ENCODE measurements at regions not wholly inside any gene's neighbourhood (a gene's known extent, or its start where the extent isn't known, plus 50 kb on each side); places are given as distances from the start of the nearest gene placed in this dataset.

- intact Hi-C loops (cut with DNase I, micrococcal nuclease): no loop called here
- no peaks in the 10 kb centered on the region for H3K27me3 Mint-ChIP-seq
- no peaks in the 10 kb centered on the region for H3K27me3 ChIP-seq (ENCODE audit: control insufficient read depth in 1 of 2, insufficient read depth in 2 of 2, low read length in 2 of 2)
- H3K27ac ChIP-seq (ENCODE audit: low read depth in 1 of 2, low read length in 2 of 2): no peak overlapping the region
- H3K4me3 ChIP-seq (ENCODE audit: low read length): no peak overlapping the region
- H3K27ac Mint-ChIP-seq: no peak overlapping the region
- POLR2A ChIA-PET: no interaction called here
- no peaks in the 10 kb centered on the region for H3K9me3 Mint-ChIP-seq
- DNase-seq (no peak), ATAC-seq (ENCODE audit: poor library complexity) (no peak)
- H3K4me1 ChIP-seq (ENCODE audit: insufficient read depth, low read length): no peaks in the 10 kb centered on the region
- TF ChIP-seq CTCF (IDR thresholded peaks at IDR 0.05): no peak
- H3K36me3 ChIP-seq (ENCODE audit: insufficient read depth, low read length): no peaks in the 10 kb centered on the region
- no peaks in the 10 kb centered on the region for H3K36me3 Mint-ChIP-seq (ENCODE audit: low read depth)
- H3K4me1 Mint-ChIP-seq (ENCODE audit: low read depth): no peaks in the 10 kb centered on the region
- CTCF ChIA-PET: no interaction called here
- no peak overlapping the region for H3K4me3 Mint-ChIP-seq
- H3K9me3 ChIP-seq (ENCODE audit: control insufficient read depth in 1 of 2, insufficient read depth in 1 of 2, low read length in 2 of 2): no peaks in the 10 kb centered on the region
Measured at GRCh38 chr13:106691341-106691740, 123.4 kb upstream of the ARGLU1 start.

- no peak overlapping the region for H3K27ac Mint-ChIP-seq
- H3K36me3 ChIP-seq (ENCODE audit: insufficient read depth, low read length): no peaks in the 10 kb centered on the region
- POLR2A ChIA-PET: no interaction called here
Measured at GRCh38 chr13:106690779-106691178, 122.8 kb upstream of the ARGLU1 start.

GRCh38 chr13:106689906-106690305 is 122.0 kb upstream of the ARGLU1 start:
- intact Hi-C loops (cut with DNase I, micrococcal nuclease): no loop called here
- no peak overlapping the region for H3K4me3 Mint-ChIP-seq
- CTCF ChIA-PET: no interaction called here

More at GRCh38 chr13:106690779-106691178, 122.8 kb upstream of the ARGLU1 start:
- Mint-ChIP-seq H3K27me3 (no peaks in the 10 kb centered on the region), H3K4me1 (ENCODE audit: low read depth) (no peaks in the 10 kb centered on the region), H3K4me3 (no peak overlapping the region), H3K9me3 (no peaks in the 10 kb centered on the region), H3K36me3 (ENCODE audit: low read depth) (no peaks in the 10 kb centered on the region)
- TF ChIP-seq CTCF (IDR thresholded peaks at IDR 0.05): no peak
- intact Hi-C loops (cut with DNase I, micrococcal nuclease): no loop called here
- CTCF ChIA-PET: no interaction called here
- DNase-seq (no peak), ATAC-seq (ENCODE audit: poor library complexity) (no peak)
- Histone ChIP-seq H3K4me3 (ENCODE audit: low read length) (no peak overlapping the region), H3K27ac (ENCODE audit: low read depth in 1 of 2, low read length in 2 of 2) (no peak overlapping the region), H3K9me3 (ENCODE audit: control insufficient read depth in 1 of 2, insufficient read depth in 1 of 2, low read length in 2 of 2) (no peaks in the 10 kb centered on the region), H3K4me1 (ENCODE audit: insufficient read depth, low read length) (no peaks in the 10 kb centered on the region), H3K27me3 (ENCODE audit: control insufficient read depth in 1 of 2, insufficient read depth in 2 of 2, low read length in 2 of 2) (no peaks in the 10 kb centered on the region)

More at GRCh38 chr13:106689906-106690305, 122.0 kb upstream of the ARGLU1 start:
- no peaks in the 10 kb centered on the region for H3K4me1 Mint-ChIP-seq (ENCODE audit: low read depth)
- H3K36me3 Mint-ChIP-seq (ENCODE audit: low read depth): no peaks in the 10 kb centered on the region
- no peak for TF ChIP-seq CTCF (IDR thresholded peaks at IDR 0.05)
- Histone ChIP-seq H3K9me3 (ENCODE audit: control insufficient read depth in 1 of 2, insufficient read depth in 1 of 2, low read length in 2 of 2) (no peaks in the 10 kb centered on the region), H3K36me3 (ENCODE audit: insufficient read depth, low read length) (no peaks in the 10 kb centered on the region), H3K4me1 (ENCODE audit: insufficient read depth, low read length) (no peaks in the 10 kb centered on the region), H3K27me3 (ENCODE audit: control insufficient read depth in 1 of 2, insufficient read depth in 2 of 2, low read length in 2 of 2) (no peaks in the 10 kb centered on the region), H3K27ac (ENCODE audit: low read depth in 1 of 2, low read length in 2 of 2) (no peak overlapping the region), H3K4me3 (ENCODE audit: low read length) (no peak overlapping the region)
- H3K9me3 Mint-ChIP-seq: no peaks in the 10 kb centered on the region
- POLR2A ChIA-PET: no interaction called here
- H3K27me3 Mint-ChIP-seq: no peaks in the 10 kb centered on the region
- DNase-seq (no peak), ATAC-seq (ENCODE audit: poor library complexity) (no peak)
- H3K27ac Mint-ChIP-seq: no peak overlapping the region

All from CD4-positive, alpha-beta T cell (primary cell).